ENCODE measurements at regions not wholly inside any gene's neighbourhood (a gene's known extent, or its start where the extent isn't known, plus 50 kb on each side); places are given as distances from the start of the nearest gene placed in this dataset.

DNA sequence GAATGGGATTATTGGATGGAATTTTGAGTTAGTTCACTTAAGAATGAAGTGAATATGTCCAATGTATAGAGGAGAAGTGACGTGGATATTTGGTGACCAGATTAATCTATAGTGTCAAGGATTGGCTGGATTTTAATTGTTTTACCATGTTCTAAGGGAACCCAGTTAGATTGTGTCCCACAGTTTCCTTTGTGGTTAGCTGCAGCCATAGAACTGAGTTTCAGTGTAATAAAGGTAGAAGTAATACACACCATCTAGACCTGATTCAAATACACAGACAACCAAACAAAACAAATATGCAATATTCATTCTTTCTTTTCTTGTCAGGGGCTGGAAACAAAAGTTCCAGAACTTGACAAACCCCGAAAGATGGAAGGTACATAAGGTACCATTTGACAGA lies 88.0 kb upstream of the RGS18 start:
- TF ChIP-seq POLR2AphosphoS5 (IDR thresholded peaks at IDR 0.05; ENCODE audit: low read depth, low read length) (no peak), POU2F2 (IDR thresholded peaks at IDR 0.05; ENCODE audit: low read depth, low read length) (no peak), POLR2A (IDR thresholded peaks at IDR 0.05; ENCODE audit: low read depth, low read length) (no peak), TAF1 (IDR thresholded peaks at IDR 0.05; ENCODE audit: low read depth, low read length) (no peak), SPI1 (IDR thresholded peaks at IDR 0.05; ENCODE audit: low read depth, low read length) (no peak), PAX5 (IDR thresholded peaks at IDR 0.05; ENCODE audit: insufficient read depth, low read length, severe bottlenecking) (no peak)

Data from GM12891 (cell line).